Astrocyte of the cerebellum (primary cell): ENCODE measurements at regions not wholly inside any gene's neighbourhood (a gene's known extent, or its start where the extent isn't known, plus 50 kb on each side); places are given as distances from the start of the nearest gene placed in this dataset.
A peak's percentile ranks its signal among the peaks of the same experiment; 100 is the strongest.

Experiments
- DNase-seq: peaks from one replicate; pipeline ENCODE4 v3.0.0-alpha.2; 2011; ENCODE audit warnings: low read depth
- H3K4me3 ChIP-seq: 2 replicates; pipeline ENCODE4 v1.5.1; 2011; ENCODE audit warnings: mild to moderate bottlenecking, low read depth, low read length, moderate library complexity
- CTCF ChIP-seq: IDR thresholded peaks from 2 replicates; pipeline ENCODE4 v1.5.1; 2012; ENCODE audit warnings: low read length, low read depth, moderate library complexity, mild to moderate bottlenecking; ENCODE audit errors: missing control alignments
- in situ Hi-C: cut with HindIII; loops from 2 replicates; pipeline ENCODE4 v1.10.0; 2017; ENCODE audit warnings: low sequenced_read_pairs

DNA sequence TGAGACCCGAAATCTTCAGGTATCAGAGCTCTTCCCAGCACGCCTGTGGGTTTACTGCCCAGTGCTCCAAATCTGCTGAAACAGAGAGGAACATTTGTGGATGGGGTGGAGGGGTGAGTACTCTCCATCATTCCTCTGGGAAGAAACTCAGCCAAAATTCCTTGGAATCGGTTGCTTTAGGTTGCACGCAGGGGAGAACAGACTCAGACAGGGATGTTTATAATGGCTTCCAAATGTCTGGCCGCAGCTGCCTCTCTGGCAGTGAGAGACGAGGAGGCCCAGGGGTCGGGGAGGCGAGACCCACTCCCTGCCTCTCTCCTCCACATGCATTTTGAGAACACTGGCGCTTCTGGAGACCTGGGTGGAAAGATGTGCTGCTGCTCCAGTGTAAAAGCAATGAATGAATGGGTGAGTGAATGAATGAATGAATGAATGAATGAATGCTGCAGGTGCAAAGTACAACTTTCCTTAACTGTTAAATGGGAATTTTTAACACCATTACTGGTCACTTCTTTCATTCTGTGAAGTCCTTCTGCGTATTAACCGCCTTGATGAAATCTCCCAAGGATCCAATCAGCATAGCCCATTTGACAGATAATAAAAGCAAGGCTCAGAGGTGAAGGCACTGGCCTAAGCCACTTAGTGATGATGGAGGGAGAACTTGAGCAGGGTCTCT lies 437.4 kb downstream of the MIAT start:
- no peak for TF ChIP-seq CTCF
- in situ Hi-C loops: no loop called here
- H3K4me3 ChIP-seq: no peak overlapping the region
- DNase-seq: peak; percentile 80

GRCh38 chr22:27097506-27097905 lies 440.1 kb downstream of the MIAT start:
- in situ Hi-C loops: no loop called here
- TF ChIP-seq CTCF: no peak
- DNase-seq: no peak
- no peak overlapping the region for H3K4me3 ChIP-seq

GRCh38 chr22:27097933-27098332 lies 440.5 kb downstream of the MIAT start:
- H3K4me3 ChIP-seq: no peak overlapping the region
- TF ChIP-seq CTCF: peak; percentile 11
- peak; percentile 57 for DNase-seq
- in situ Hi-C loops: no loop called here

DNA sequence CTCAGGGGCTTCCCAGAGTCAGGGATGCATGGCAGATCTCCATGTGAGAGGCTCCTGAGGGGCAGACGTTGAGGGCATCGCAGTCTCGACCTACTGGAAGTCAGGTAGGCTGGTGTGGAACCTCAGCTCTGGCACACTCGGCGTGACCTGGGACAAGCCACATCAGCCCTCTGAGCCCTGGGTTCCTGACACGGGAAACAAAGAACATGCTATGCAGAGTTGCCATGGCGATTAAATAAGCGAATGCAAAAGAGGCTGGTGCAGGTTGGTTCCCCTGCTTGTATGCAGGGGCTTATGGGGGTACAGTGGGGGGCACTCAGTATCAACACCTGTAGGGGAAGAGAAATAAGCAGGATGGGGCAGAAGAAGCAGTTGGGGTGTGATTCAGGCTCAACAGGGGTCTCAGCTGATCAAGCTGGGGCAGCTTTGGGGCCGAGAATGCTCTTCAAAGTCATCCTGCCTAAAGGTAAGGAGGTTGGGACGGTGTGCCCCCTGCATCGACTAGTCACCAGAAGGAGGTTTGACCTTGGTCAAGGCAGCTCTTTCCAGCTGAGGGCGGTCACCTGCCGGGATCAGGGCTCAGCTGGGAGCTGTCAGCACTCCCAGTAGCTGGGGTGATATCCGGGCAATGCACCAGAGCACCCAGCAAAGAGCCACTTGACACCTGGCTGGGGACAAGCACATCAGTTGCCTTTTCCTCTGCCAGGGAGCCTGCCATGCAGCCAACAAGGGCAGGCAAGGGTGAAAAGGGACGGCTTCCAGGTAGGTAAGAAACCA lies 442.7 kb downstream of the MIAT start:
- no peak for DNase-seq
- no peak for TF ChIP-seq CTCF
- in situ Hi-C loops: no loop called here
- H3K4me3 ChIP-seq: no peak overlapping the region

DNA sequence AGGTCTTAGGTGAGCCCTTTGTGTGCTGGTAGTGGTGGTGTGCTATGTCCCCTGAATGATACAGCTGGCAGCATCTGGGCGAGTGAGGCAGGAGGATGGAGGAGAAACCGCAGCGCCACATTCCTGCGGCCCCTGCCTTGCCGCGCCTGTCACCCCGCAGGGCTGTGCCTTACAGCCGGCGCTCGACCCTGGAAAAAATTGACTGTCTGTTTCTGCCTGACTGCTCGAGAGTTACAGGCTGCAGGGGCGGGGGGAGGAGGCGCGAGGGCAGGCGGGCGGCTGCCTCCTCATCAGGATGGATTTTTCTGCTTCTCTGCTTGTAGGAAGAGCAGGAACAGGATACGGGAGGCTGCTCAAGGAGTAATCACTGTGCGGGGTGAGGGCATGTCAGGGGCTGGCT lies 443.4 kb downstream of the MIAT start:
- peak; percentile 60 for DNase-seq
- in situ Hi-C loops: no loop called here
- no peak for TF ChIP-seq CTCF

DNA sequence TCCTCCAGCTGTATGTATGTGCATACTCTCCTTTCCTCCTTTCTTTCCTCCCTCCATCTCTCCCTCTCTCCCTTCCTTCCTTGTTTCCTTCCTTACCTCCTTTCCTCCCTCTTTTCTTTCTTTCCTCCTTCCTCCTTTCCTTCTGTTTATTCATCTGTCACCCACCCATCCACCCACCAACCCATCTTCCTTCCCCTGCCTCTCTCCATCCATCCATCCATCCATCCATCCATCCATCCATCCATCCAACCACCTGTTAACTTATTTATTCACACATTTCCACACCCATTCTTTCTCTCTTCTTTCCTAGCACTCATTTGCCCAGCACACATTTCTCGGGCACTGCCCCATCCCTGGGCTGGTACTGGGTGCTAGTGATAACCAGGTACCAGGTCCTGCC lies 443.9 kb downstream of the MIAT start:
- in situ Hi-C loops: no loop called here
- no peak for DNase-seq
- TF ChIP-seq CTCF: no peak
- H3K4me3 ChIP-seq: peak overlapping the region; percentile 15

More for the DNA sequence above, 443.4 kb downstream of the MIAT start:
- H3K4me3 ChIP-seq: peak overlapping the region; percentile 15
